ENCODE measurements at regions not wholly inside any gene's neighbourhood (a gene's known extent, or its start where the extent isn't known, plus 50 kb on each side); places are given as distances from the start of the nearest gene placed in this dataset.

GRCh38 chr3:72214066-72214951, 429.4 kb upstream of the PROK2 start:
- Histone ChIP-seq H3K9ac (replicated peaks; ENCODE audit: extremely low read depth, insufficient read depth, low read length) (no peak overlapping the region), H3K9me3 (replicated peaks; ENCODE audit: control insufficient read depth, insufficient read depth, low read length) (no peaks in the 10 kb centered on the region), H3K4me1 (ENCODE audit: control insufficient read depth, extremely low read depth, insufficient read depth, low read length) (no peaks in the 10 kb centered on the region), H3K27ac (ENCODE audit: insufficient read depth, low read depth, low read length) (no peak overlapping the region), H3K36me3 (ENCODE audit: control insufficient read depth in 2 of 2, extremely low read depth in 1 of 2, insufficient read depth in 2 of 2, low read length in 2 of 2) (no peaks in the 10 kb centered on the region), H3K4me2 (ENCODE audit: insufficient read depth, low read length) (no peak overlapping the region), H3K27me3 (ENCODE audit: control insufficient read depth in 2 of 2, insufficient read depth in 2 of 2, low read length in 2 of 2) (peaks cover 0 to 2% of the 10 kb centered on the region in 2 experiments), H3K4me3 (replicated peaks in 1 of 3; ENCODE audit: insufficient read depth in 1 of 3, low read depth in 1 of 3, low read length in 3 of 3) (no peak overlapping the region), H3K79me2 (ENCODE audit: control insufficient read depth, insufficient read depth, low read length) (no peaks in the 10 kb centered on the region), H2AFZ (ENCODE audit: low read depth, low read length) (no peak overlapping the region), H3K9me1 (replicated peaks; ENCODE audit: control insufficient read depth, extremely low read depth, insufficient read depth, low read length) (no peaks in the 10 kb centered on the region), H4K20me1 (replicated peaks; ENCODE audit: control insufficient read depth, extremely low read depth, insufficient read depth, low read length) (no peaks in the 10 kb centered on the region)
- intact Hi-C loops (cut with micrococcal nuclease) = no loop called here
- TF ChIP-seq MYC (IDR thresholded peaks at IDR 0.05; ENCODE audit: low read depth, low read length) = no peak
- TF ChIP-seq MAX (IDR thresholded peaks at IDR 0.05; ENCODE audit: insufficient read depth, insufficient read length) = no peak
- TF ChIP-seq POLR2A (IDR thresholded peaks at IDR 0.05; ENCODE audit: low read depth, low read length) = no peak
- ChIA-PET CTCF (no interaction called here), POLR2A (no interaction called here)
- no peak for DNase-seq (ENCODE audit: low read depth, low spot score)
- dilution Hi-C loops (cut with MboI; ENCODE audit: extremely low pct_ligation_motif_present, low sequenced_read_pairs) = no loop called here
- no TSS peak for BruUV-seq (replicated peaks)
- FAIRE-seq = no peak

GRCh38 chr3:72213296-72214065, 428.5 kb upstream of the PROK2 start:
- CTCF ChIA-PET = no interaction called here
- no peaks in the 10 kb centered on the region for H3K79me2 ChIP-seq (ENCODE audit: control insufficient read depth, insufficient read depth, low read length)
- BruUV-seq (replicated peaks) = no TSS peak
- H3K4me3 ChIP-seq (replicated peaks in 1 of 3; ENCODE audit: insufficient read depth in 1 of 3, low read depth in 1 of 3, low read length in 3 of 3) = no peak overlapping the region
- no peaks in the 10 kb centered on the region for H3K9me1 ChIP-seq (replicated peaks; ENCODE audit: control insufficient read depth, extremely low read depth, insufficient read depth, low read length)
- no peaks in the 10 kb centered on the region for H4K20me1 ChIP-seq (replicated peaks; ENCODE audit: control insufficient read depth, extremely low read depth, insufficient read depth, low read length)
- H3K27ac ChIP-seq (ENCODE audit: insufficient read depth, low read depth, low read length) = no peak overlapping the region
- H3K9me3 ChIP-seq (replicated peaks; ENCODE audit: control insufficient read depth, insufficient read depth, low read length) = no peaks in the 10 kb centered on the region
- FAIRE-seq (peak; percentile 81), DNase-seq (ENCODE audit: low read depth, low spot score) (peak; percentile 64)
- peaks cover 0 to 2% of the 10 kb centered on the region in 2 experiments for H3K27me3 ChIP-seq (ENCODE audit: control insufficient read depth in 2 of 2, insufficient read depth in 2 of 2, low read length in 2 of 2)
- H3K9ac ChIP-seq (replicated peaks; ENCODE audit: extremely low read depth, insufficient read depth, low read length) = no peak overlapping the region
- dilution Hi-C loops (cut with MboI; ENCODE audit: extremely low pct_ligation_motif_present, low sequenced_read_pairs) = no loop called here
- H3K36me3 ChIP-seq (ENCODE audit: control insufficient read depth in 2 of 2, extremely low read depth in 1 of 2, insufficient read depth in 2 of 2, low read length in 2 of 2) = no peaks in the 10 kb centered on the region
- intact Hi-C loops (cut with micrococcal nuclease) = no loop called here
- H3K4me1 ChIP-seq (ENCODE audit: control insufficient read depth, extremely low read depth, insufficient read depth, low read length) = no peaks in the 10 kb centered on the region
- POLR2A ChIA-PET = no interaction called here
- H2AFZ ChIP-seq (ENCODE audit: low read depth, low read length) = no peak overlapping the region
- TF ChIP-seq EZH2 (IDR thresholded peaks at IDR 0.05; ENCODE audit: borderline replicate concordance, low read depth, low read length, severe bottlenecking) = no peak
- no peak for TF ChIP-seq MAX (IDR thresholded peaks at IDR 0.05; ENCODE audit: insufficient read depth, insufficient read length)
- no peak for TF ChIP-seq FOS (IDR thresholded peaks at IDR 0.05; ENCODE audit: borderline replicate concordance, insufficient read depth, low read length)
- no peak for TF ChIP-seq CTCF (IDR thresholded peaks at IDR 0.05; ENCODE audit: extremely low read depth in 1 of 2, insufficient read depth in 1 of 2, low read depth in 1 of 2, low read length in 2 of 2)
- TF ChIP-seq MYC (IDR thresholded peaks at IDR 0.05; ENCODE audit: low read depth, low read length) = no peak
- no peak for TF ChIP-seq POLR2AphosphoS5 (IDR thresholded peaks at IDR 0.05; ENCODE audit: insufficient read depth, low read depth, low read length)
- no peak for TF ChIP-seq JUN (IDR thresholded peaks at IDR 0.05; ENCODE audit: borderline replicate concordance, insufficient read depth, insufficient read length, low read depth)
- no peak for TF ChIP-seq POLR2A (IDR thresholded peaks at IDR 0.05; ENCODE audit: low read depth, low read length)
- no peak for TF ChIP-seq GATA2 (IDR thresholded peaks at IDR 0.05; ENCODE audit: insufficient read depth, insufficient read length, low read depth, low read length)
- H3K4me2 ChIP-seq (ENCODE audit: insufficient read depth, low read length) = no peak overlapping the region

Measured in endothelial cell of umbilical vein (primary cell).